Upper lobe of right lung (tissue), 1 donor: ENCODE measurements at regions not wholly inside any gene's neighbourhood (a gene's known extent, or its start where the extent isn't known, plus 50 kb on each side); places are given as distances from the start of the nearest gene placed in this dataset.
"Not testable (repeated sequence)": the region's sequence is repeated elsewhere in the genome, so short reads cannot be mapped to it uniquely, and the experiment has no call there.

Experiments
- ATAC-seq: fragments of 200-7000 bp; cut with Tn5 transposase; one replicate; pipeline ENCODE4 v1.9.1; 2020; ENCODE audit warnings: mild to moderate bottlenecking, moderate library complexity
- DNase-seq: peaks from one replicate; pipeline ENCODE4 v3.0.0-alpha.2; 2020
- H3K27ac ChIP-seq: fragments of 200-600 bp; one replicate; pipeline ENCODE4 v1.8.0; 2022
- H3K27me3 ChIP-seq: fragments of 200-600 bp; one replicate; pipeline ENCODE4 v1.8.0; 2022; ENCODE audit warnings: mild to moderate bottlenecking
- H3K36me3 ChIP-seq: fragments of 200-600 bp; one replicate; pipeline ENCODE4 v1.8.0; 2022
- H3K4me1 ChIP-seq: fragments of 200-600 bp; one replicate; pipeline ENCODE4 v1.8.0; 2022
- H3K4me3 ChIP-seq: fragments of 200-600 bp; one replicate; pipeline ENCODE4 v1.8.0; 2022; ENCODE audit warnings: mild to moderate bottlenecking
- H3K9me3 ChIP-seq: fragments of 200-600 bp; one replicate; pipeline ENCODE4 v1.8.0; 2022
- intact Hi-C: fragments of 100-400 bp; cut with DNase I; formaldehyde crosslinking; loops from one replicate; pipeline ENCODE4 v1.11.0; 2022
- TF ChIP-seq, protein P1 (sequence below): fragments of 200-600 bp; IDR thresholded peaks from one replicate; pipeline ENCODE4 v1.8.0; 2022; ENCODE audit warnings: antibody characterized with exemption
- donor health status: DM: no; HTN: yes; CAD: no; lungs with severe emphysema.

DNA sequence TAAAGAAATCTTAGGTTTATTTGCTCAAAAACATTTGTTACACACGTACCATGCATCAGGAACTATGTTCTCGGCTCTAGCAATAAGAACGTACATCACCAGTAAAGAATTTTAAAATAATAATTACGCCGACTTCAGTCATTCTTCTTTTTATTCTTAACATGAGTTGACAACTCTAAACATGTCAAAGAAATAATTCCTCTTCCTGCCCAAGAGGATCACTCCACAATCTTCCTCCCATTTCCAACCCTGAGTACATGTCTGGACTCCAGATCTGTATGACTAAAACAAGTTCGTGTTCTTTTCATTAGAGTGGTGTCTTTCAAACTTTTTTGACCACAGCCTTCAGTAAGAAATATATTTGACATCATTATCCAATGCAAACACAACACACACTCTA is 201.6 kb upstream of the GRIA3 start:
- intact Hi-C loops, result no loop called here
- Histone ChIP-seq H3K4me1 (no peaks in the 10 kb centered on the region), H3K4me3 (no peak overlapping the region), H3K27ac (no peak overlapping the region), H3K36me3 (no peaks in the 10 kb centered on the region), H3K9me3 (no peaks in the 10 kb centered on the region), H3K27me3 (no peaks in the 10 kb centered on the region)
- TF ChIP-seq, protein P1, sequence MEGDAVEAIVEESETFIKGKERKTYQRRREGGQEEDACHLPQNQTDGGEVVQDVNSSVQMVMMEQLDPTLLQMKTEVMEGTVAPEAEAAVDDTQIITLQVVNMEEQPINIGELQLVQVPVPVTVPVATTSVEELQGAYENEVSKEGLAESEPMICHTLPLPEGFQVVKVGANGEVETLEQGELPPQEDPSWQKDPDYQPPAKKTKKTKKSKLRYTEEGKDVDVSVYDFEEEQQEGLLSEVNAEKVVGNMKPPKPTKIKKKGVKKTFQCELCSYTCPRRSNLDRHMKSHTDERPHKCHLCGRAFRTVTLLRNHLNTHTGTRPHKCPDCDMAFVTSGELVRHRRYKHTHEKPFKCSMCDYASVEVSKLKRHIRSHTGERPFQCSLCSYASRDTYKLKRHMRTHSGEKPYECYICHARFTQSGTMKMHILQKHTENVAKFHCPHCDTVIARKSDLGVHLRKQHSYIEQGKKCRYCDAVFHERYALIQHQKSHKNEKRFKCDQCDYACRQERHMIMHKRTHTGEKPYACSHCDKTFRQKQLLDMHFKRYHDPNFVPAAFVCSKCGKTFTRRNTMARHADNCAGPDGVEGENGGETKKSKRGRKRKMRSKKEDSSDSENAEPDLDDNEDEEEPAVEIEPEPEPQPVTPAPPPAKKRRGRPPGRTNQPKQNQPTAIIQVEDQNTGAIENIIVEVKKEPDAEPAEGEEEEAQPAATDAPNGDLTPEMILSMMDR, result no peak
- ATAC-seq, result no peak
- no peak for DNase-seq

DNA sequence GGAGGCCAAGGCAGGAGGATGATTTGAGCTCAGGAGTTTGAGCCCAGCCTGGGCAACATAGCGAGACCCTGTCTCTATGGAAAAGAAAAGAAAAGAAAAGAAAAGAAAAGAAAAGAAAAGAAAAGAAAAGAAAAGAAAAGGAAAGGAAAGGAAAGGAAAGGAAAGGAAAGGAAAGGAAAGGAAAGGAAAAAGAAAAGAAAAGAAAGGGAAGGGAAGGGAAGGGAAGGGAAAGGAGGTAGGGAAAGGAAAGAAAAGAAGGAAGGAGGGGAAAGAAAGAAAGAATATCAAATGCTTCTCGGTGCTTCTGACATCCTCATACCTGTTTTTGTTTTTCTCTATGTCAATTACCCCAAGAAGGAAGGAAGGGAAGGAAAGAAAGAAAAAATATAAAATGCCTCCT is 181.2 kb upstream of the GRIA3 start:
- ATAC-seq, H3K27ac ChIP-seq, H3K4me1 ChIP-seq, H3K9me3 ChIP-seq, H3K27me3 ChIP-seq, H3K4me3 ChIP-seq, H3K36me3 ChIP-seq, intact Hi-C loops, DNase-seq: not testable (repeated sequence)

DNA sequence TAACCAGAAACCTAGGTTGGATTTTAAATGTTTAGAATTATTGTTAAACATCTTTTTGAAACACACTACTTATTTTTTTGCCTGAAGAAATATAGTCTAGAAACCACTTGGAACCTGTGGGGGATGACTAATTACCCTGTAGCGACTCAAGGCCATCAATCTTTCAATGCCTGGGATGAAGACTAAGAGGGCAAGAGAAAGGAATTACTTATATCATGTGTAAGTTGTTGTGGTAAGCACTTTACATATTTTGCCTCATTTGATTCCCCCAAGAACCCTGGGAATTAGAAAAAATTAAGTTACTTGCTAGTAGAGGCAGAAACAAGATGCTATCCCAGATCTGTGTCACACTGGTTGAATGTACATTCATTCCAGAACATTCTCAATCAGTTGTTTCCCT is 170.9 kb upstream of the GRIA3 start:
- intact Hi-C loops, result no loop called here
- Histone ChIP-seq H3K4me3 (no peak overlapping the region), H3K36me3 (no peaks in the 10 kb centered on the region), H3K27me3 (no peaks in the 10 kb centered on the region), H3K9me3 (no peaks in the 10 kb centered on the region), H3K4me1 (no peaks in the 10 kb centered on the region), H3K27ac (no peak overlapping the region)
- ATAC-seq (no peak), DNase-seq (no peak)
- TF ChIP-seq, protein P1, result no peak

DNA sequence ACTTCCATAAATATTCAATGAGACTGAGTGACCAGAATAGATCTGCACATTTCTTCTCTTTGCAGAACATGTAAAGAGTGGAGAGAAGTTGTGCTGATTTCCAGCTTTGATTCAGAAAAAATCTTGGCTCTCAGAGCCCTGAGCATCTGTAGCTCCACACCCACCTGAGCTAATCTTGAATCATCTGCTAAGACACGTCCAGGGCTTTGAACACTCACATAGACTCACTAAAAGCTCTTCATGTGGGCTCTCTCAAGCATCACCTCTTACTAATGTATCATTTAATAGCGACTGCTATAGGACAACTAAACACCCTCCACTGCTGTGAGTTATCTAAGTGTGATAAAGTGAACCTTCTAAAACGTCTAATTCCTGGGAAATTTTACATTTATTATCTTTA is 147.7 kb upstream of the GRIA3 start:
- ATAC-seq, result no peak
- Histone ChIP-seq H3K4me1 (no peaks in the 10 kb centered on the region), H3K27me3 (no peaks in the 10 kb centered on the region), H3K9me3 (no peaks in the 10 kb centered on the region), H3K4me3 (no peak overlapping the region), H3K36me3 (no peaks in the 10 kb centered on the region), H3K27ac (no peak overlapping the region)
- no peak for DNase-seq
- intact Hi-C loops, result no loop called here
- TF ChIP-seq, protein P1, result no peak

DNA sequence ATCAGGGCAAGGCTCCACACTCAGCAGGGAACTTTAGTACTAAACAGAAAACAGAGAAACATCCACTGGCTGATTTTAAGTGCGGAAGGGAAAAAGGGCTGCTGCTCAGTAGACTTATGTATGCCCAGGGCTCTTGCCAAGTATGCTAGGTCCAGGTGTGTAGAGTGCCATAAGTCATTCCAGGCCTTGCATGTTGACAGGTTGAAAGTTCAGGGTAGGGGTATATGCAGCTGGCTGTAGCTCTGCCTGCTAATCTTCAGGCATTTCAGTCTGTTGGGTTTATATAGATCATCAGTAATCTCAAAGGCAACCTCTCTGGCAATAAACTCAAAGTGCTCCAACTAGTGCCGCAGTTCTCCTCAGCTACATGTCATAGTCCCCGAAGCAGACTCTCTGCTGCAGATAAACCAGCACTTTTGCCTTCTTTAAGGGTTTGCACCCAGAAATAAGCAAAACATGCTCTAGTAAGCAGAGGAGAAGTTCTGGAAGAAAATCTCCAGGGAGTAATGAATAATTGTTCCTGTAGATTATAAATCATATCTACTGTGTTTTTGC is 134.9 kb upstream of the GRIA3 start:
- ATAC-seq, result no peak
- no peak overlapping the region for H3K4me3 ChIP-seq
- intact Hi-C loops, result no loop called here
- TF ChIP-seq, protein P1, result no peak
- no peaks in the 10 kb centered on the region for H3K27me3 ChIP-seq
- no peaks in the 10 kb centered on the region for H3K4me1 ChIP-seq
- H3K27ac ChIP-seq, result no peak overlapping the region
- H3K36me3 ChIP-seq, result no peaks in the 10 kb centered on the region
- DNase-seq, result no peak
- H3K9me3 ChIP-seq, result no peaks in the 10 kb centered on the region

DNA sequence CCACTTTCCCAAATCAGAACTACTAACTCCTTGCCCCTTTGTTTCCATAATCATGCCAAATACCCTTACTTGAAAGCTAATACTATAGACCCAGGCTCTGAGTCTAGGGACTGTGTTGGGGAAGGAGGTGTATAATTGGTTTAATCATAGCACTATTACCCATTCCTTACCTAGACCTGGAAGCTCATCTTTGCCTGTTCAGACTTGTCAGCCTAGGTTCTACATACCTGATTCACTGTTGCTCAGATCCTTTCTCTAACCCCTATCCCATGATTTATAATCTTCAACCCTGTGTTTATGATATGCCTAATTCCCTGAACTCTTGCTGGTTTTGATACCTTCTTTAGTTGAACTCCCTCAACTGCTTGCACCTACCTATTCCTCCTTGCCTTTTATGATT is 123.1 kb upstream of the GRIA3 start:
- ATAC-seq (no peak), DNase-seq (no peak)
- no peak overlapping the region for H3K4me3 ChIP-seq
- TF ChIP-seq, protein P1, result no peak
- intact Hi-C loops, result no loop called here
- H3K27me3 ChIP-seq, result no peaks in the 10 kb centered on the region
- H3K4me1 ChIP-seq, result no peaks in the 10 kb centered on the region
- H3K27ac ChIP-seq, result no peak overlapping the region
- no peaks in the 10 kb centered on the region for H3K9me3 ChIP-seq
- H3K36me3 ChIP-seq, result no peaks in the 10 kb centered on the region
